B cell (primary cell): ENCODE measurements at regions not wholly inside any gene's neighbourhood (a gene's known extent, or its start where the extent isn't known, plus 50 kb on each side); places are given as distances from the start of the nearest gene placed in this dataset.

Experiments used
- ATAC-seq: fragments of 200-7000 bp; cut with Tn5 transposase; one replicate; pipeline ENCODE4 v1.10.0; 2021; ENCODE audit warnings: low read depth, mild to moderate bottlenecking, moderate number of reproducible peaks, moderate library complexity
- CTCF ChIA-PET: fragments of 350-600 bp; sonication (Branson Sonifier 250); formaldehyde crosslinking; loops from one replicate; lab custom pipeline; 2021; ENCODE audit warnings: antibody characterized with exemption, inconsistent platforms; lab: Charles Lee
- POLR2A ChIA-PET: fragments of 350-600 bp; sonication (Branson Sonifier 250); formaldehyde crosslinking; loops from one replicate; lab custom pipeline; 2021; ENCODE audit warnings: antibody characterized with exemption; lab: Charles Lee
- DNase-seq: peaks from one replicate; pipeline ENCODE4 v3.0.0; 2013
- H2AFZ ChIP-seq: 2 replicates; pipeline ENCODE4 v1.6.1; 2012; ENCODE audit warnings: mild to moderate bottlenecking, low read depth, low read length; ENCODE audit not compliant: insufficient read depth, poor library complexity, severe bottlenecking
- H3K27ac ChIP-seq, 2 donors: 1 replicate in 1 of 2; 2 replicates in 1 of 2; pipeline ENCODE4 v1.5.1; 2012 to 2013; ENCODE audit warnings: low read length in 2 of 2, mild to moderate bottlenecking in 2 of 2, moderate library complexity in 1 of 2
- H3K27me3 ChIP-seq, 4 experiments: fragments of 200-600 bp in 1 of 4; sonication (generic) in 1 of 4; replicated peaks in 1 of 4; 1 replicate in 2 of 4; 2 replicates in 2 of 4; pipeline versions ENCODE4 v1.6.1 to v1.7.0; 2013 to 2016; ENCODE audit warnings: low read length in 3 of 4, mild to moderate bottlenecking in 2 of 4, mixed read lengths in 1 of 4, moderate library complexity in 1 of 4; ENCODE audit not compliant: insufficient read depth in 4 of 4, control insufficient read depth in 3 of 4; ENCODE audit errors: control extremely low read depth in 1 of 4
- H3K36me3 ChIP-seq, 2 experiments: replicated peaks in 1 of 2; 1 replicate in 1 of 2; 2 replicates in 1 of 2; pipeline versions ENCODE4 v1.6.1 to v1.7.1; 2013; ENCODE audit warnings: low read length in 1 of 2; ENCODE audit not compliant: insufficient read depth in 2 of 2, control insufficient read depth in 1 of 2; ENCODE audit errors: control extremely low read depth in 1 of 2, extremely low read depth in 1 of 2
- H3K4me1 ChIP-seq, 2 donors: fragments of 200-600 bp in 1 of 2; sonication (generic) in 1 of 2; 1 replicate in 1 of 2; 2 replicates in 1 of 2; pipeline versions ENCODE4 v1.5.1 to v1.6.1; 2013 to 2017; ENCODE audit warnings: low read length in 2 of 2; ENCODE audit not compliant: control insufficient read depth in 2 of 2, insufficient read depth in 2 of 2
- H3K4me2 ChIP-seq: replicated peaks from 2 replicates; pipeline ENCODE3; 2012; ENCODE audit warnings: mild to moderate bottlenecking, low read depth, low read length; ENCODE audit not compliant: poor library complexity, severe bottlenecking
- H3K4me3 ChIP-seq, 5 experiments: fragments of 200-600 bp in 1 of 5; sonication (generic) in 1 of 5; 1 replicate in 3 of 5; 2 replicates in 2 of 5; pipeline versions ENCODE4 v1.5.1 to v1.7.0; 2011 to 2016; ENCODE audit warnings: low read length in 4 of 5, mild to moderate bottlenecking in 4 of 5, low read depth in 2 of 5, control low read depth in 1 of 5, moderate library complexity in 1 of 5; ENCODE audit not compliant: insufficient read depth in 1 of 5; ENCODE audit errors: control extremely low read depth in 1 of 5, extremely low read depth in 1 of 5
- H3K79me2 ChIP-seq: fragments of 200-600 bp; sonication (generic); one replicate; pipeline ENCODE4 v1.6.0; 2016; ENCODE audit warnings: low read length; ENCODE audit not compliant: control insufficient read depth, insufficient read depth
- H3K9ac ChIP-seq: fragments of 200-600 bp; sonication (generic); 2 replicates; pipeline ENCODE4 v1.6.1; 2017; ENCODE audit warnings: mild to moderate bottlenecking, low read length, moderate library complexity
- H3K9me3 ChIP-seq, 3 donors: one replicate each; pipeline versions ENCODE4 v1.6.1 to v1.7.1; 2013; ENCODE audit warnings: low read length in 2 of 3; ENCODE audit not compliant: control insufficient read depth in 2 of 3, insufficient read depth in 1 of 3; ENCODE audit errors: control extremely low read depth in 1 of 3
- H4K20me1 ChIP-seq: 2 replicates; pipeline ENCODE4 v1.6.0; 2012; ENCODE audit warnings: mild to moderate bottlenecking, low read length; ENCODE audit not compliant: insufficient read depth, control insufficient read depth, poor library complexity, severe bottlenecking
- H3K27ac Mint-ChIP-seq: one replicate; pipeline ENCODE4 v1.8.0; 2021; ENCODE audit warnings: mixed read lengths
- H3K27me3 Mint-ChIP-seq: one replicate; pipeline ENCODE4 v1.8.0; 2021; ENCODE audit warnings: mixed read lengths
- H3K4me1 Mint-ChIP-seq: one replicate; pipeline ENCODE4 v1.8.0; 2021; ENCODE audit warnings: mixed read lengths
- H3K4me3 Mint-ChIP-seq: one replicate; pipeline ENCODE4 v1.8.0; 2021; ENCODE audit warnings: mixed read lengths
- H3K9me3 Mint-ChIP-seq: one replicate; pipeline ENCODE4 v1.8.0; 2022; ENCODE audit warnings: mixed read lengths; ENCODE audit not compliant: insufficient read depth
- CTCF ChIP-seq: fragments of 200-600 bp; IDR thresholded peaks from one replicate; pipeline ENCODE4 v1.8.0; 2022; ENCODE audit warnings: antibody characterized with exemption, mild to moderate bottlenecking
- EZH2 ChIP-seq: IDR thresholded peaks from 2 replicates; pipeline ENCODE4 v1.6.1; 2012; ENCODE audit warnings: borderline replicate concordance, low read depth, mild to moderate bottlenecking, moderate library complexity, low read length; ENCODE audit not compliant: insufficient read depth, poor library complexity, severe bottlenecking
- WGBS: methylation state at CpG from one replicate; pipeline ENCODE4 v1.1.5; 2013; ENCODE audit warnings: missing lambda C conversion rate; ENCODE audit not compliant: insufficient coverage; 5-methylcytosine and 5-hydroxymethylcytosine counted together
- intact Hi-C: fragments of 100-400 bp; cut with micrococcal nuclease; formaldehyde crosslinking; loops from one replicate; pipeline ENCODE4 v1.10.0; 2022

DNA sequence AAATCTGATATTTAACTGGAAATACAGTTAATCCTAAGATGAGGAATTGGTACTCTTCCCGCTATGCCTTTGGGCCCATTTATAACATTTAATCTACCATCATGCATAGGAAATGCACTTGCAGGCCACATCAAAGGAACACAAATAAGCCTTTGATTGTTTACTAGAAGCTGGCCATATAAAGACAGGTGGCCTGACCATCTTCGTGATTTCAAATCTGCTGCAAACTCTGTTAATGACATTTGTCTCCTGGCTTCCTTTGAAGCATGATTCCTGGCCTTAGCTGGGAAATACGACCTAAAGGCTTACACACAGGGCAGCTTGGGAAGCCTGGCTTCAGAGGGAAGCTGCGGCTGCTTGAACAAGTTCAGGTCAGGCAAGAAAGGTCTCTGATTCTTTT lies 552.1 kb downstream of the CDH26 start:
- H3K4me3 ChIP-seq = no peak overlapping the region
- H3K79me2 ChIP-seq = no peaks in the 10 kb centered on the region
- no peak overlapping the region for H3K4me3 Mint-ChIP-seq
- no peaks in the 10 kb centered on the region for H4K20me1 ChIP-seq
- no peaks in the 10 kb centered on the region for H3K27me3 ChIP-seq
- no peaks in the 10 kb centered on the region for H3K36me3 ChIP-seq
- WGBS = 55% methylated on average over 3 of the region's 4 CpGs
- ATAC-seq (no peak), DNase-seq (no peak)
- H3K9me3 ChIP-seq = peaks cover 0 to 2% (median 0%) of the 10 kb centered on the region in 3 donors
- peaks cover 5% of the 10 kb centered on the region for H3K9me3 Mint-ChIP-seq
- ChIA-PET CTCF (no interaction called here), POLR2A (no interaction called here)
- no peak overlapping the region for H2AFZ ChIP-seq
- H3K27ac Mint-ChIP-seq = no peak overlapping the region
- no peak overlapping the region for H3K9ac ChIP-seq
- H3K27ac ChIP-seq = no peak overlapping the region
- H3K4me1 ChIP-seq = no peaks in the 10 kb centered on the region
- TF ChIP-seq CTCF (no peak), EZH2 (no peak)
- H3K4me2 ChIP-seq = no peak overlapping the region
- intact Hi-C loops = no loop called here
- no peaks in the 10 kb centered on the region for H3K27me3 Mint-ChIP-seq
- H3K4me1 Mint-ChIP-seq = no peaks in the 10 kb centered on the region

DNA sequence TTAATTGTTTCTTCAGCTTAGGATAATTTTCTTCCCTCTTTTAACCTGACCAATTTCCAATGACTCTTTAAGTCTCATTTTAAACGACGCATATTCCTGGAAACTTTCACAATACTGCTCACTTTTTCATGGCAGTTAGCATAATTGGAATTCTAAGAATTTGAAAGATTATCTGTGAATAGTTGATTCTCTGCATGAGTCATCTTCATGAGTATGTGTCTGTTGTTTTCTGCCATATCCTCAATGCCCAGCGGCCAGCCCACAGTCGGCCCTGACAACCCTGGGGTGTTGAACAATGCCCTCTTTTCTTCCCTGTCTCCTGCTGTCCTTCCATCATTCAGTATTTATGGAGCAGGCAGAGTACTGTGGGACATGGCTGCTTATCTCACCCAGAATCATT lies 554.2 kb downstream of the CDH26 start:
- WGBS = 94% methylated on average over 2 of the region's 4 CpGs
- H3K27ac Mint-ChIP-seq = no peak overlapping the region
- POLR2A ChIA-PET = no interaction called here
- H3K27me3 ChIP-seq = no peaks in the 10 kb centered on the region
- no peaks in the 10 kb centered on the region for H3K4me1 Mint-ChIP-seq
- H3K9me3 Mint-ChIP-seq = peaks cover 5% of the 10 kb centered on the region
- H3K4me1 ChIP-seq = no peaks in the 10 kb centered on the region
- no peak overlapping the region for H2AFZ ChIP-seq
- DNase-seq (no peak), ATAC-seq (no peak)
- TF ChIP-seq CTCF (no peak), EZH2 (no peak)
- no peak overlapping the region for H3K4me3 Mint-ChIP-seq
- H3K27ac ChIP-seq = no peak overlapping the region
- CTCF ChIA-PET = no interaction called here
- intact Hi-C loops = no loop called here
- H3K36me3 ChIP-seq = no peaks in the 10 kb centered on the region
- H3K9me3 ChIP-seq = peaks cover 0 to 2% (median 0%) of the 10 kb centered on the region in 3 donors
- H3K4me3 ChIP-seq = no peak overlapping the region
- no peaks in the 10 kb centered on the region for H4K20me1 ChIP-seq
- no peak overlapping the region for H3K4me2 ChIP-seq
- no peak overlapping the region for H3K9ac ChIP-seq
- no peaks in the 10 kb centered on the region for H3K79me2 ChIP-seq
- no peaks in the 10 kb centered on the region for H3K27me3 Mint-ChIP-seq
